Forelimb muscle (tissue), 1 donor: ENCODE measurements at regions not wholly inside any gene's neighbourhood (a gene's known extent, or its start where the extent isn't known, plus 50 kb on each side); places are given as distances from the start of the nearest gene placed in this dataset.
A peak's percentile ranks its signal among the peaks of the same experiment; 100 is the strongest.
"Not testable (repeated sequence)": the region's sequence is repeated elsewhere in the genome, so short reads cannot be mapped to it uniquely, and the experiment has no call there.

Experiments used
- DNase-seq: peaks from one replicate; pipeline ENCODE4 v3.0.0-alpha.2; 2013; ENCODE audit warnings: low read depth

DNA sequence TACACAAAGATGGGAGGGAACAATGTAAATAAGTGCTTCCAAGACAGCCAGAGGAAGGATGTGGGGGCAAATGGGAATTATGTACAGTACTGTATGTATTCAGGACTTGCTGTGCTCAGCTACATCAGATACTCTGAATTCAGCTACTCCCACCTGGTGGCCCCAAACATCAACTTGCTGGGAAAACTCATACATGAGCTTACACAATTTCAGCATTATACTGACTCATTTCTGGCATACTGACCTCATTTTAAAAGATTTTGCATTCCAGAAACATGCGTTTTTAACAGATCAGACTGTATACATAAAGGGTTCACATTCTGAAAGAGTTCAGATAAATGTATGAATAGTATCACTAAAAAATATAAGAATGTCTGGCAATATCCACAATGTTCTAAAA is 59.7 kb downstream of the GPX5 start:
- DNase-seq = no peak

DNA sequence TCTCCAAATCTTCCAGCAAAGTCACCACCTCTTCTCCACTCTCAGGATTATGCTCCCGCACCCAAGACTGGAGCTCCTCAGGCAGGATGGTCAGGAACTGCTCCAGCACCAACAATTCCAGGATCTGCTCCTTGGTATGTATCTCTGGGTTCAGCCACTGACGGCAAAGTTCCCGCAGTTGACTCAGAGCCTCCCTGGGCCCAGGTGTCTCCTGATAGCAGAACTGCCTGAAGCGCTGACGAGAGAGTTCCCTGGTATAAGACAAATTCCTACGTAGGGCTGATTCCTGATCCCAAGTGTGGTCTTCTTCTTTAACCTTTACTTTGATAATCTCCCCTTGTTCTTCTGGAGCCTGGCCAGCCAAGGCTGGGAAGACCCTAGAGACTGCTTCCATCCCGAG is 60.6 kb downstream of the GPX5 start:
- no peak for DNase-seq

DNA sequence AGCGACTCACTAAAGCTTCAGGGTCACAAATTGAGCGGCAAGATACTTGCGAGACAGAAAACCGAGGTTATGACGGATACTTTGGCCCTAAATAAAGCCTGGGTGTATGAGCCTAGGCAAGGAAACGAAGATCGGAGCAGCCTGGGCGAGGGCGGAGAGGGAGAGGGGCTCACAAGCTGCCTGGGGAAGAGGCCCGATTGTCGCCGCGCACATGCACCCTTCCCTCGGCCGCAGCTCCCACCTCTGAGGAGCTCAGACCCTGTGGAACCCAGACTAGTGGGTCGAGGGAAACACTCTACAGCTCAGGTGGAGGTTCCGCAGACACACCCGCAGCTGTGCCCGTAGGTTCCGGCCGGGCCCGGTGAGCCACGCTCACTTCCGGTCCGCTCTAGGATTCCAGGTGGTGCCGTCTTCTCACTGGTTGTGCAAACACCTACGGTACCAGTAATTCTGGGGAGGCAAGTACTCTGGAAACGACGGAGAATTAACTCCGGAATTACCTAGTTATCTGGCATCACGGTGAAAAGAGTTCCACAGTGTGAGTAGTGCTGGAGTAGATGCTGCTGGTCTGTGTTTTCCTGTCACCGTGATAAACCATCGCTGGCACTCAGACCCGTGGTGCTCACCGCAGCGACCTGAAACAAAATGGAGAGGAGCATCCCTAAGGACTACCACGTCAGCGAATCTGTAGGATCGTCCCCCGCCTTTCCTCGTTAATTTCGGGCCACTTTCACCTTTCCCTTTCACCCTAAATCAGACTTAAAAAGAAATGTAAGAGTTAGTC is 61.5 kb downstream of the GPX5 start:
- no peak for DNase-seq

DNA sequence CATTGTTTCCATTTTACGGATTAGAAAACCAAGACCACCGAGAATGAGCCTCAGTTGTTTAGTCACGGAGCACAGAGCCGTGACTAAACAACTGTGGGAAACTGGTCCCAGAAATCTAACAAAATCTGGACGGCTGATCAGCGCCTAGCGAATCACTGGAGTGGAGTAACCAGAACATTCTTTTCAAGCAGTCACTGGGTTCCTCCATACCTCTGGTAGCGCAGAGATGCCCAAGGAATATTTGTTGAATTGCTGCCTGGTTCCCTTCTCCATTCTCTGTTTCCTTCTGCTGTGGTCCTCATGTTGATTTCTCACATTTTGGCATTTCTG is 62.0 kb downstream of the GPX5 start:
- no peak for DNase-seq

DNA sequence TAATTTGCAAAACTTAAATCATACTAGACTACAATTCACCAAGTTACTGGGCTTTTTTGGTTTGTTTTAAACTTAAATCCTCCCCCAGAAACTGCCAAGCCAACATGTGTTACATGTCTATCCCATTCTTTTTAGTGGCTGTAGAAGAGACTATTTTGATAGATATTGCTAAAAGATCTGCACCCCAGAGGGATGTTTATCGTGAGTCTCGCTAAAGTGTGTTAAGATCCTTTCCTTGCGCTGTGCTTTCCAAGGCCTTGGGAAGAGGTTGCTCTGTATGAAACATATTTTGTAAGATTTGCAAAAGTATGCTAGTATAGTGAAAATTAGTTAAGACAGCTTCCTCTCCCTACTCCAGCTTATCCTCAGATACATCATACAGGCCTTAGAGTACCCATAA is 63.0 kb downstream of the GPX5 start:
- no peak for DNase-seq

DNA sequence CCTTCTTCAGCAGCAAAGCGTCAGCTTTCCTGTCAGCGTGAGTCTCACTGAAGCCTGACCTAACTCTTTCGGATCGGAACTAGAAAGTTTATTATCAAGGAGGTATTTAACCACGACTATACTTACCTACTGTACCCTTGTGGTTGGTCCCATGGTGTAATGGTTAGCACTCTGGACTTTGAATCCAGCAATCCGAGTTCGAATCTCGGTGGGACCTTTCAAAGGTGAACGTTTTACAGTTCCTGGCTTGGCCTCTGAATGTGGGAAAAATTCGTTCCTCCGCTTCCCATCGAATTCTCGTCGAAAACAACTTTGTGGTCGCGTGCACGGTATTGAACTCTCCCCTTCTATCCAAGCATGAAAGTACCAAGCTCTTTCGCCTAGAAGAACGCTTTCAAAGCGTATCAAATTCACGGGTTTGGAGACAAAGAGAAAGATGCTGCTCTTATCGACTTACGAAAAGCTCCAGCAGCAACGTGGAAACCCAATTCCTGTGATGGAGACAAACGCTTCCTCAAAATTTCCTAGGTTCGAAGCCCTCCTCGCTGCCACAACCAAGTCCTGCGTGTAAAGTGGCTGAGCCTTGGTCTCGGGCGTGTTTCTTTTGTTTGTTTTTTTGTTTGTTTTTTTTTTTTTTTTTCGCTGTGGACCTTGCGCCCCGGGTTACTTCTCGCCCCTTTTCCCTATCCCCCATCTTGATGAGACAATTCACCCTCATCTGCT is 63.7 kb downstream of the GPX5 start:
- DNase-seq = peak; percentile 71

DNA sequence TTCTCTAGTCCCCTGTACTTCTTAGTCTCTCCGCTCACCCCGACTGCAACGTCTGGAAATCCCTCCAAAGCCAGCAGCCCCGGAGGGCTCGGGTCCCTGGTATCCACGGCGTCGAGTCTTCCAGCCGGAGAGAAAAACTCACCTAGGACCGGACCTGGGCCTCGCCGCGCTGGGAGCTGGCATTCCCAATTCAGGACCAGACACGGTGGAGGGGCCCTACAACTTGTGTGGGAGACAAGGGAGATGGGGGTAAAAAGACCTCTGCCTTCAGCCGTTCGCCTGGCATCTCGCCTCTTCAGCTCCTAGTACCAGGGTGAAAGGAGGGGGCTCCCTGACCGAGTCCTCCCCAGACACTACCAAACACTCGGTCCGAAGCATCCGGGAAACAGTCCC is 64.3 kb downstream of the GPX5 start:
- DNase-seq = no peak

DNA sequence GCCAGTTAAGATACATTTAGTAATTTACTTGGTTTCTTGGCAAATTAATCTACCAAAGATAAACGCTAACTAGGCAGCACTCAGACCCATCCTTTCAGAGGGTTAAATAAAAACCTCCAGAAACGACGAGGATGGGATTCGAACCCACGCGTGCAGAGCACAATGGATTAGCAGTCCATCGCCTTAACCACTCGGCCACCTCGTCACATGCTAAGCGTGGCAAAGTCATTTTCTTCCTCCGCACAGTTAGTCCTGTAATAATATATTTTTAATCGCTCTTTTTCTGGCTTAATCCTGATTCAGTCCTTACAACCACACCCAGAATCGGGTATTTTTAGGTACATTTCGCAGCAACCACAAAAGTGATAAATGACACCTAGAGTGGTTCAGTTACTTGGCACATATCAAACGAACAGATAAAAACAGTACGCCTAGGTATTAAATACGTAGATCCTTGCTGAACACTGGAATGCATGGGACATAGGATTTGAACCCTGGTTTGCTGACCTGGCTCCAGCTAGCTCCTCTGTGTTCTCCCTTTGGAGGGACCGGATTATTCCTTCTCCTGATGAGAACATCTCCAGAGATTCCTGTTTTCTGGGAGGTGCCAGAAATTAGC is 71.6 kb downstream of the GPX5 start:
- DNase-seq = no peak

DNA sequence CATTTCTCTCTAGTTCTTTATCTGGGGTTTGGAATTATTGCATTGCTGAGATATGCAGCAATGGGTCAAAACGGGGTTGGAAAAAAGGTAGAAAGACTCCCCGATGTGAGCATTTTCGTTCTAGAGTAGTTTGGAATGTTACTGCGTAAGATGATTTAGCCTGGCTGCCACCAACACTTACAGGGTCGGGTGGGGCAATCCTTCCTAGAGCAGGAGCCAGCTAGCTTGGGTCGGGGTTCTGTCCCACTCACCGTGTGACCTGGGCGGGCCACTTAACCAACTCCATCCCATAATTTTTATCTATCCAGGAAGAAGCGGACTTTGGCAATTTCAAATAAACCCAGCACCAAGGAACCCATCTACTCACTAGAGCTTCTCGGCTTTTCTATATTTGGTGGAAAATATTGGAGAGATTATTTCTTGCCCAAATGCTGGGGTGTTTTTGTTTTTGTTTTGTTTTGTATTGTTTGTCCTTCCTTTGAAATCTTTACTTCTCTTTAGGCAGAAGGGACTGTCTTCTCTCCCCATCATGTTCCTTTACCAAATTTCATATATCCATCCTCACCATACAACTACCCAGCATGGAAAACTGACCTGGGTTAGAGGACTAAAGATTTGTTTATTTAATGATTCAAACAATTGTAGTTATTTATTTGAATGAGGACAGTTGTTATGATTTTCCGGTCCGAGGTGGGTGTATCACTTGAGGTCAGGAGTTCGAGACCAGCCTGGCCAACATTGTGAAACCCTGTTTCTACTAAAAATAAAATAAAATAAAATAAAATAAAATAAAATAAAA is 72.4 kb downstream of the GPX5 start:
- no peak for DNase-seq

DNA sequence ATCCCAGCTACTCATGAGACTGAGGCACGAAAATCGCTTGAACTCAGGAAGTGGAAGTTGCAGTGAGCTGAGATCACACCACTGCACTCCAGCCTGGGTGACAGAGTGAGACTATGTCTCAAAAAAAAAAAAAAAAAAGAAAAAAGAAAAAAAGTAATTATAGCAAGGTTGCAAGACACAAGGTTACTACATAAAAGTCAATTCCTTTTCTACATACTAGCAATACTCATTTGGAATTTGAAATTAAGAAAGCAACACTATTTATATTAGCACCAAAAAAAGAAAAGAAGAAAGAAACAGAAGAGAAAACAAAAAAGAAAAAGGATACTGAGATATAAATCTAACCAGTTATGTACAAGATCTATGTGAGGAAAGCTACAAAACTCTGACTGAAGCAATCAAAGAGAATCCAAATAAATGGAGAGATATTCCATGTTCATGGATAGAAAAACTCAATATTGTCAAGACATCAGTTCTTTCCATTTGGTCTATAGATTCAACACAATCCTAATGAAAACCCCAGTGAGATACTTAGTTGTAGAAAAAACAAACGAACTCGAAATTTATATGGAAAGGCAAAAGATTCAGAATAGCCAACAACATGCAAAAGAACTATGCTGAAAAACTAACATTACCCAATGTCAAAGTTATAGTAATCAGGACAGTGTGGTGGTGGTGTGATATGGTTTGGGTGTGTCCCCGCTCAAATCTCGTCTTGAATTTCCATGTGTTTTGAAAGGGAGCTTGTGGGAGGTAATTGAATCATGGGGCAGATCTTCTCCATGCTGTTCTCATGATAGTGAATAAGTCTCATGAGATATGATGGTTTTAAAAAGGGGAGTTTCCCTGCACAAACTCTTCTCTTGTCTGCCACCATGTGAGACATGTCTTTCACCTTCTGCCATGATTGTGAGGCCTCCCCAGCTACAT is 73.3 kb downstream of the GPX5 start:
- no peak for DNase-seq

DNA sequence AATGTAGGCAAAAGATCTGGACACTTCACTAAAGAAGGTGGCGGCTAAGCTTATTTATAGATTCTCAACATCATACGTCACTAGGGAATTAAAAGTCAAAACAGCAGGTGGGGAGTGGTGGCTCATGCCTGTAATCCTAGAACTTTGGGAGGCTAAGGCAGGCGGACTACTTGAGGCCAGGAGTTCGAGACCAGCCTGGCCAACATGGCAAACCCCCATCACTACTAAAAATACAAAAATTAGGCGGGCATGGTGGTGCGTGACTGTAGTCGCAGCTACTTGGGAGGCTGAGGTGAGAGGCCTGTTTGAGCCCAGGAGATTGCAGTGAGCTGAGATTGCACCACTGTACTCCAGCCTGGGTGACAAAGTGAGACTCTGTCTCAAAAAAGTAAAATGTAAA is 74.6 kb downstream of the GPX5 start:
- DNase-seq = no peak

DNA sequence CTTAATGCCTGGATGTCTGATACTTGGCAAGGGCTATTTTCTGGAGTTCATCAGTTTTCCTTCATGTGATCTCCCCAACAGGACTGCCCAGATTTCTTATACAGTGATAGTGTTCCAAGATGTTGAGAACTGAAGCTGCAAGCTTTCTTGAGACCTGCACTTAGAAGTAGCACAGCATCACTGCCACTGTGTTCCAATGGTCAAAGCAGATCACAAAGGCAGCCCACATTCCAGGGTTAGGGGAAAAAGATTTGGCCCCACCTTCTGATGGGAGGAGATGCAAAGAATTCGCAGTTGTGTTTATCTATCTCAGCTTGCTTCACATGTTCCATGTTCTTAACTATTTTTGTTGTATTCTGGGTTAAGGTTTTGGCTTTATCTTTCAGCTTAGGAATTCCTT is 78.2 kb downstream of the GPX5 start:
- no peak for DNase-seq

DNA sequence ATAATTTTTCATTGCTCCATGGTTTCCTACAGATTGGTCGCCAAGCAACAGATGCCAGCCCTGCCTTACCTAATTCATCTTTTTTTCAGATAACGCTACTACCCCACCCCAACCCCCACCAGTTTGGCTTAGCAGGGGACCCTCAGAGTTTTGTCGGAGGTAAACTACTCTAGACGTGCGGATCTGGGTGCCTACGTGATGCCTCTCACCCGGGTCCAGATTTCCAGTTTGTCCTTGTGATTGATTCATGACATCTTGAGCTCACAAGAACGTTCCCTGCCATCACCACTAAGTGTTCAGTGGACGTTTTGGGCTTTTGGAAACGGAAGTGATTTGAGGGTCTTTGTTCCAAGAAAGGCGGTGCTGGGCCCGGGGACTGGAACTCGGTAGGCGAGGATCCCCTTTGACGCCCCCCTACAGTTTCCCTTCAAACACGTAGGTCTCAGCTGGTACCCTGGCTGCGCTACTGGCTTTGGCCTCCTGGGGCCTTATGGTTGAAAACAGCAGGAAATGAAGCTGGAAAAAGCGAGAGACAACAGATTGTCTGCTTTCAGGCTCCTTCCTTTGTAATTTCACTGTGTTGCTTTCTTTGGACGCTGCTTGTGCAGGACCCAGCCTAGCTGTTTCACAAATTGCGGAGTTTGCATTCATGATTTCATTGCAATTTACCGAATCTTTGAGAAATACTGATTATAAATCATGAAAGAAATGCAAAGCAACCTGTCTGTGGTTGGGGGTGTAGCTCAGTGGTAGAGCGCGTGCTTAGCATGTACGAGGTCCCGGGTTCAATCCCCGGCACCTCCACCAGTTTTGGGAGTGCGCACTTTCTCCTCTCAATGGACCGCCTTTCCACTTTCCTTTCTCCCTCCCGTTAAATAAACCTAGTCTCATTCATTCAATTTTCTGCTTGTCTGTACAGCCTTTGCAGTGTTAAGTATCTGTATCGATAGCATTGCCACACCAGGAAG is 81.0 kb downstream of the GPX5 start:
- no peak for DNase-seq

DNA sequence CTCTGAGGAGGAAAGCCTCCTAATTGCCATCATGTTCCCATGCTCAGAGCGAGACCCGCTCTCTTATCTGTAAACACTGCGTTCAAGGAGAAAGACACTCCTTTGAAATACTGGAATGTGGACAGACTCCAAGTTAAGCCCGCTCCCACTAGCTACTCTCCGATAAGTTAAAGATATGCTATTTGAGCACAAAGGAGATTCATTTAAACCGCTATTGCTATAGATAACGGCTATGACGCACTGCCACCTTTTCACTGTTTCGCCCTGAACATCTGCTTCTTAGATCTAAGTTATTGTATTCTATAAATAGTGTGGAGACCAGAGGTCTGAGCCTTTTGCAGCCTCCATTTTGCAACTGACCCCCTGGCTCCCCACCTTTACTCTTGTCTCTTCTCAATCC is 82.3 kb downstream of the GPX5 start:
- DNase-seq = no peak

DNA sequence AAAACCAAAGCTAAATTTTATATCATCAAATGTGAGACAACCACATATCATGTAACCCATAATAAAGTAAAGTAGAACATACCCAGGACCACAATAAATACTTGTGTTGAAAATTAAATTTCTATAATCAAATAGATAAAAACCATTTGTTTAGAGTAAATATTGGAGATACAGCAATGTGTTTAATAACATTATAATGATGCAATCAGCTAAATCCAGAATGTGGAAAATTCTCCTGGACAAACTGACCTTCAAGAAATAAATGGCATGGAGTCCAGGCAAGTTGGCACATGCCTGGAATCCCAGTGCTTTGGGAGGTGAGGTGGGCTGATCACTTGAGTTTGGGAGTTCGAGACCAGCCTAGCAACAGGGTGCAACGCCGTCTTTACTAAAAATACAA is 84.0 kb downstream of the GPX5 start:
- DNase-seq = no peak

DNA sequence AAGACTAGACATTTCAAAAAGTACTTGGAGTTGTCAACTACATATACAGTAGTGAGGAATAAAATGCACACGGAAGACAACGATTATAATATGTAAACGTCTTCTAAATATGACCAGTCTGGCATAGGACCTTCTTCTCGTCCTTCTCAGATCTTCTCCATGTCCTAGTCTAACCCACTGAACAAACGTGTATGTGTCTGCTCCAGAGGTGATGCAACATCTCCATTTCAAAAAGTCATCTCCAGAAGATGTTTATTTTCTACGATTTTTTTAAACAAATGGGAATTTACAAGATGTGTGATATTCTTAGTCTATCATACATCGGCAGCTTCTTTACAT is 89.9 kb downstream of the GPX5 start:
- no peak for DNase-seq

DNA sequence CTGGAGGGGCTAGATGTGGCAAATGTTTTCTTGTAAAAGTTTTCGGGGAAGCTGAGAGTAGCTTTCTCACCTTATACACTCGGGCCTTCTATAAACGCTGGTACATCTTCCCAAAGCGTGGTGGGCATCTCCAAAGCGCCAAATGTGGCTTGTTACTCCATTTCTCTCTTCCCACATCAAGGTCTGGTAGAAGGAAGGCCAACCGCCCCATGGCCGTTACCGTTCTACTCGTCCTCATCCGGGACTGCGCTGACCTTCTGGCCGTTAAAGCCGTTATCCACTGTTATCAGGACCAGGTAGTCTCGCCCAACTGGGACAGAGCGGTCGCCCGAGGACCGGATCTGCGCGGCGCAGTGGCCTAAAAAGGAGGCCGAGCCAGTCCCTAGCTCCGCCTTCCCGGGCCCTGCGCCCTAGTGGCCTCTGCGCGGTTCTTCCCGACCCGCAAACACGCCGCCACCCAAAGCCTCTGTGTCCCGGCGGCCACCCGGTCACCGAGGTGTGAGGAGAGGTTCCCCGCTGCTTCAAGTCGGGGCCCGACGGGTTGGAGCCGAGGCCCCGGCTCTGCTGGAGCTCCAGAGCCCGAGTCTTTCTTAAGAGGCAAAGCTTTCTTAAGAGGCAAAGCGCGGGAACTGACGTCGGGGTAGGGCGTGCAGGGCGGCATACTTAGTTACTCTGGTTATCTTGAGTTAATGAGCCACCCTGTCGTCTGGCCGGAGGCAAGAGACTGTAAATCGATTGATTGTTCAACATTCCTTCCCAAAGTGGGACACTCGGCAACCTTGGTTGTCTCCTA is 90.5 kb downstream of the GPX5 start:
- DNase-seq = no peak

DNA sequence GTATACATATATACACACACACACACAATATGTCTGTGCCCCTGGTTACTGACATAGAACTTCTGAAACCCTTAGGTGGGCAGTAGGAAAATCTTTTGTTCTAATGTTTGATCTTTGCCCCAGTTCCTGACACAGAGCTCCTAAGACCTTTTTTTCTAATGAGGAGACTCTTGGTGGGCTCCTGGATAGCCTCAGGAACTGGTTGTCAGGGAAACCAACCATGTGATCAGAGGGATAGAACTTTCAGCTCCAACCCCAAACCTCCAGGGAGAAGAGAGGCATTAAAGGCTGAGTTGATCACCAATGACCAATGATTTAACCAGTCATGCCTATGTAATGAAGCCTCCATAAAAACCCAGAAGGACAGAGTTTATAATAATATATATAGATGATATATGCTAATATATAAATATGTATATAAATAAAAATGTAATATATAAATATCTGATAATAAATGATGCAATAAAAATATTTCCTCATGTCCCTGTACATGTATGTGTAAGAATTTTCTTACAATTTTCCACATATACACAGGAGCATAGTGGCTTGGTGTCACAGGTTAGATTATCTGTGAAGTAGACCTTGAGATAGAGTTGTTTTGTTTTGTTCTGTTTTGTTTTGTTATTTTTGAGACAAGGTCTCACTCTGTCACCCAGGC is 93.3 kb downstream of the GPX5 start:
- no peak for DNase-seq

DNA sequence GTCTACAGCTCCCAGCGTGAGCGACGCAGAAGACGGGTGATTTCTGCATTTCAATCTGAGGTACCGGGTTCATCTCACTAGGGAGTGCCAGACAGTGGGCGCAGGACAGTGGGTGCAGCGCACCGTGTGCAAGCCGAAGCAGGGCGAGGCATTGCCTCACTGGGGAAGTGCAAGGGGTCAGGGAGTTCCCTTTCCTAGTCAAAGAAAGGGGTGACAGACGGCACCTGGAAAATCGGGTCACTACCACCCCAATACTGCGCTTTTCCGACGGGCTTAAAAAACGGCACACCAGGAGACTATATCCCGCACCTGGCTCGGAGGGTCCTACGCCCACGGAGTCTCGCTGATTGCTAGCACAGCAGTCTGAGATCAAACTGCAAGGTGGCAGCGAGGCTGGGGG is 95.6 kb downstream of the GPX5 start:
- not testable (repeated sequence) for DNase-seq
